SK-N-SH (cell line): ENCODE measurements at regions not wholly inside any gene's neighbourhood (a gene's known extent, or its start where the extent isn't known, plus 50 kb on each side); places are given as distances from the start of the nearest gene placed in this dataset.
"Not testable (repeated sequence)": the region's sequence is repeated elsewhere in the genome, so short reads cannot be mapped to it uniquely, and the experiment has no call there.

Experiments used
- CTCF ChIA-PET: fragments of 300-600, 350-600 bp; formaldehyde crosslinking; extraction: SDS; loops from one replicate; lab custom pipeline; 2021; lab: Yijun Ruan, JAX
- POLR2A ChIA-PET: fragments of 350-600 bp; sonication (Branson Sonifier 250); formaldehyde crosslinking; extraction: SDS; loops from one replicate; lab custom pipeline; 2020; ENCODE audit warnings: antibody characterized with exemption, inconsistent platforms; lab: Yijun Ruan, JAX
- DNase-seq: peaks from one replicate; pipeline ENCODE4 v3.0.0; 2012
- H2AFZ ChIP-seq: fragments of 200-600 bp; sonication (generic); 2 replicates; pipeline ENCODE4 v1.8.1; 2016; ENCODE audit warnings: antibody characterized with exemption, mild to moderate bottlenecking, low read depth
- H3F3A ChIP-seq: fragments of 200-600 bp; sonication (generic); replicated peaks from 2 replicates; pipeline ENCODE3; 2016; ENCODE audit warnings: antibody characterized with exemption, mild to moderate bottlenecking; ENCODE audit not compliant: insufficient read depth
- H3K27ac ChIP-seq, 2 experiments: fragments of 200-500 bp in 1 of 2; fragments of 200-600 bp in 1 of 2; sonication (Bioruptor generic) in 1 of 2; sonication (generic), shearing (Covaris generic) in 1 of 2; 2 replicates each; pipeline versions ENCODE4 v1.5.1 to v1.6.1; 2014 to 2016; ENCODE audit warnings: low read depth in 2 of 2, inconsistent platforms in 1 of 2, low read length in 1 of 2, mild to moderate bottlenecking in 1 of 2, mixed read lengths in 1 of 2
- H3K27me3 ChIP-seq: fragments of 200-600 bp; sonication (generic), shearing (Covaris generic); 2 replicates; pipeline ENCODE4 v1.6.1; 2016; ENCODE audit warnings: mixed run types; ENCODE audit not compliant: insufficient read depth
- H3K36me3 ChIP-seq, 2 experiments: fragments of 200-500 bp in 1 of 2; fragments of 200-600 bp in 1 of 2; sonication (Bioruptor generic) in 1 of 2; sonication (generic) in 1 of 2; replicated peaks in 1 of 2; 2 replicates each; pipeline versions ENCODE3 to v1.5.1; 2014 to 2016; ENCODE audit warnings: low read length in 1 of 2, mild to moderate bottlenecking in 1 of 2; ENCODE audit not compliant: insufficient read depth in 2 of 2, control insufficient read depth in 1 of 2
- H3K4me1 ChIP-seq, 2 experiments: fragments of 200-500 bp in 1 of 2; fragments of 200-600 bp in 1 of 2; sonication (Bioruptor generic) in 1 of 2; sonication (generic), shearing (Covaris generic) in 1 of 2; 2 replicates each; pipeline versions ENCODE4 v1.5.1 to v1.6.1; 2014 to 2016; ENCODE audit warnings: low read depth in 1 of 2, low read length in 1 of 2, mixed run types in 1 of 2; ENCODE audit not compliant: insufficient read depth in 2 of 2, control insufficient read depth in 1 of 2
- H3K4me2 ChIP-seq: fragments of 200-600 bp; sonication (generic), shearing (Covaris generic); 2 replicates; pipeline ENCODE4 v1.6.1; 2017; ENCODE audit warnings: mixed run types
- H3K4me3 ChIP-seq, 2 experiments: fragments of 200-500 bp in 1 of 2; fragments of 200-600 bp in 1 of 2; sonication (Bioruptor generic) in 1 of 2; sonication (generic), shearing (Covaris generic) in 1 of 2; 2 replicates each; pipeline versions ENCODE4 v1.5.1 to v1.8.1; 2014 to 2016; ENCODE audit warnings: low read depth in 2 of 2, inconsistent platforms in 1 of 2, low read length in 1 of 2, mild to moderate bottlenecking in 1 of 2, mixed read lengths in 1 of 2, moderate library complexity in 1 of 2
- H3K79me2 ChIP-seq: fragments of 200-600 bp; sonication (generic); 2 replicates; pipeline ENCODE4 v1.8.1; 2017; ENCODE audit warnings: mild to moderate bottlenecking; ENCODE audit not compliant: insufficient read depth
- H3K9ac ChIP-seq: fragments of 200-600 bp; sonication (generic); 2 replicates; pipeline ENCODE4 v1.6.1; 2017; ENCODE audit warnings: mixed run types
- H3K9me2 ChIP-seq: fragments of 200-600 bp; sonication (generic); 2 replicates; pipeline ENCODE4 v1.6.1; 2017; ENCODE audit warnings: mixed run types
- H3K9me3 ChIP-seq: fragments of 200-600 bp; sonication (generic); 2 replicates; pipeline ENCODE4 v1.6.1; 2017; ENCODE audit warnings: mixed run types, mild to moderate bottlenecking, moderate library complexity
- H4K20me1 ChIP-seq: fragments of 200-600 bp; sonication (generic); 2 replicates; pipeline ENCODE4 v1.6.1; 2017; ENCODE audit warnings: mild to moderate bottlenecking, mixed run types; ENCODE audit not compliant: insufficient read depth
- WGBS: methylation state at CpG from one replicate; pipeline ENCODE4 v1.1.6; 2017; ENCODE audit warnings: low lambda C conversion rate; 5-methylcytosine and 5-hydroxymethylcytosine counted together

DNA sequence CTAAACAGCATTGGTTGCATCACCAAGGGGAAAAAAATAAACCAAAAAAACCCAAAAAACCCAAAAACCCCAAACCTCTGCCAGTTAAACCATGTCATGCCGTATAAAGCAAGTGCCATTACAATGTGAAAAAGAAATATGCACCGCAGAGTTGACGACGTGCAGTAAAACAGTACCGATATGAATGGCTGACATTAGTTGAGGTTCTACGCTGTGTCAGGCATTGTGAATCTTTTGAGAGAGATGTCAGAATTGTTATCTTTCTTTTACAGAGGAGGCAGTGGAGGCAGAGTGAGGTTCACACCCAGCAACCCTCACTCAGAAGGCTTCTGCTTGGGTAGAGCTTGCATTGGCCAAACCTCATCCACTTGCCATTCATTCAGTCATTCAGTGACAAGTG lies 306.5 kb upstream of the PLGLB2 start:
- H3K4me3 ChIP-seq, H3K9ac ChIP-seq, POLR2A ChIA-PET, H3F3A ChIP-seq, H2AFZ ChIP-seq, H3K9me2 ChIP-seq, H3K79me2 ChIP-seq, H3K27me3 ChIP-seq, H4K20me1 ChIP-seq, H3K9me3 ChIP-seq, H3K4me2 ChIP-seq, CTCF ChIA-PET, H3K36me3 ChIP-seq, H3K27ac ChIP-seq, DNase-seq: not testable (repeated sequence)
- H3K4me1 ChIP-seq, result peaks cover 0 to 15% of the 10 kb centered on the region in 2 experiments; a peak in 1 of 4 replicates
- WGBS, result 93% methylated on average over 6 of the region's 6 CpGs

DNA sequence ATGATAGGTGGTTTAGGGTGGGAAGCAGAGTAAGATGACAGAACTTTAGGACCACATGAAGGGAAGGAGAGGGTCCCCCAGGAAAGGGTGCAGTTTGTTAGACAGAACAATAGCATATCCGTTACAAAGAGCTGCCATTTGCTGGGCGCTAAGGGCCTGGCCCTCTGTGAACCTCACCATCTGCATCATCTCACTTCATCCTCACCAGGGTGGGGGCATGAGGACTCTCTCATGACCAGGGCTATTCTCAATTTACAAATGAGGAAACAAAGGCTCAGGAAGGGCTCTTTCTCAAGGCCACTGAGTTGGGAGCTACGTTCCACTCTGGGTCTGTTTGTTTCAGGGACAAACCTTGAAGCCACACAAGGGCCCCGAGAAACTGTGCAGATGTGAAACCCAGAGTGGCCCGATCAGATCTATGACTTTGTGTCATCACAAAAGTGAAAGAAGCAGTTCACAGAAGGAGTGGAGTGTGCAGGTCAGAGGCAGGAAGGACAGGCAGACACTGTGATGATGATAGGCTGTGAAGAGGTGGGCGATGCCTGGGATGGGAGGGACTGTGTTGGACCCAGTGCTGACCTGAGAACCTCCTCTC lies 304.8 kb upstream of the PLGLB2 start:
- H3K79me2 ChIP-seq, H3K9me2 ChIP-seq, POLR2A ChIA-PET, H2AFZ ChIP-seq, H3K27me3 ChIP-seq, H3K4me1 ChIP-seq, H3K36me3 ChIP-seq, H3F3A ChIP-seq, DNase-seq, H3K9ac ChIP-seq, H3K9me3 ChIP-seq, H3K27ac ChIP-seq, H3K4me2 ChIP-seq, CTCF ChIA-PET, H3K4me3 ChIP-seq, H4K20me1 ChIP-seq: not testable (repeated sequence)
- 96% methylated on average over 4 of the region's 6 CpGs for WGBS

DNA sequence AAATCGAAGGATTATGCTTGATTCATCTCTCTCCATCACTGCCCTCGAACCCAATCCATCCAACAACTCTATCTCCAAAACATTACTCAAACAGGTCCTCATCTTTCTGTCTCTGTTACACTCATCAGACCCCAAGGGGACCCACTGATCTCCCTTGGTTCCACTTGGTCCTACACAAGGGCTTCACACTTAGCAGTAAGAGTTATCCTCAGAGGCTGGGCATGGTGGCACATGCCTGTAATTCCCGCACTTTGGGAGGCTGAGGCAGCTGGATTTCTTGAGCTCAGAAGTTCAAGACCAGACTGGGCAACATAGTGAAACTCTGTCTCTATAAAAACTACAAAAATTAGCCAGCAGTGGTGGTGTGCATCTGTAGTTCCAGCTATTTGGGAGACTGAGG lies 302.9 kb upstream of the PLGLB2 start:
- H3K9me2 ChIP-seq, H3K4me1 ChIP-seq, H2AFZ ChIP-seq, H3K36me3 ChIP-seq, H3K4me3 ChIP-seq, H3K9me3 ChIP-seq, H3K79me2 ChIP-seq, H3F3A ChIP-seq, DNase-seq, H3K27me3 ChIP-seq, H3K9ac ChIP-seq, POLR2A ChIA-PET, CTCF ChIA-PET, H4K20me1 ChIP-seq: not testable (repeated sequence)
- 67% methylated on average over 3 of the region's 3 CpGs for WGBS
- Histone ChIP-seq H3K27ac (peak overlapping the region in 1 of 2 experiments; percentile 82; a peak in 2 of 4 replicates), H3K4me2 (peak overlapping the region; percentile 59; the same call in 1 of the 2 replicates)

DNA sequence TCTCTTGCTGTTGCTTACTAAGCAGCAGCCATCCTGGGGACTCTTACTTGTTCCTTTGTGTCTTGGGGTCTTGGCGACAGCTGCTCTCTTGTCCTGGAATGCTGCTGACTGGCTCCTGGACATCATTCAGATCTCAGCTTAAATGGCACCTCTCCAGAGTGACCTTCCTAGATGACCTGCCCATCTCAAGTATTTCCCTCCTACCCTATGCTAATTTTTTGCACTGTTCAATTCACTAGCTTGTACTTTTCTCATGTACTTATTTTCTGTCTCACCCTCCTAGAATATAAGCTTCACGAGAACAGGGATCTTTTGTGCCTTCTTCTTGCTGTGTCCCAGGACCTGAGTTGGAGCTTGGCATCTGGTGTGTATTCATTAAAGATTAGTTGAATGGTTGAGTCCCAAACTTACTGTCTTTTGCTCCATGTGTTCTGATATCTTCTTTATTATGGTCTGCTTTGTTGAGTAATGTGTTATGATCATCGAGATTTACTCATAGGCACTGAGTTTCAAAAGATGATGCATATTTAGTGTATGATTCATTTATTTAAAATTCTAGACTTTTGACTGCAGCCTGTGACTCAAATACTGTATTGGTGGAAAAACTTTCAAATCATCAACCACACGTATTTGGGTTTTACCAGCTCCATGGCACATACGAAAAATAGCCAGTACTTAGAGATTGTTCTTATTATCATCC lies 302.1 kb upstream of the PLGLB2 start:
- H3K4me1 ChIP-seq, POLR2A ChIA-PET, CTCF ChIA-PET, H4K20me1 ChIP-seq, H3K9me2 ChIP-seq, H3K79me2 ChIP-seq, DNase-seq, H3F3A ChIP-seq, H3K4me3 ChIP-seq, H3K9me3 ChIP-seq, H3K27me3 ChIP-seq, H2AFZ ChIP-seq, H3K36me3 ChIP-seq, H3K9ac ChIP-seq: not testable (repeated sequence)
- H3K4me2 ChIP-seq, result peak overlapping the region; percentile 59; the same call in 1 of the 2 replicates
- 13% methylated on average over 2 of the region's 5 CpGs for WGBS
- peak overlapping the region in 1 of 2 experiments; percentile 82; a peak in 2 of 4 replicates for H3K27ac ChIP-seq

DNA sequence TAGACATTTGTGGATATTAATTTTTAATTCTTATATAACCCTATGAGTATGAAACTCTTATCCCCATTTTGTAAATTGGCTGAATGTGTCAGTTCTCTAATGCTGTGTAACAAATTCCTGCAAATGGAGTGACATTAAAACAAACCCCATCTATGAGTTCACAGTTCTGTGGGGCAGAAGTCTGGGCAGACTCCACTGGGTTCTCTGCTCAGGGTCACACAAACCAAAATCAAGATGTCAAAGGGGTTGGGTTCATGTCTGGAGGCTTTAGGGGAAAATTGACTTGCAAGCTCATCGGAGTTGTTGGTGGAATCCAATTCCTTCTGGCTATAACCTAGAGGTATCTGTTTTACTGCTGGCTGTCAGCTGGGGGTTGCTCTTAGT lies 301.6 kb upstream of the PLGLB2 start:
- POLR2A ChIA-PET, H3K9me3 ChIP-seq, H3F3A ChIP-seq, H2AFZ ChIP-seq, H3K4me2 ChIP-seq, H3K4me3 ChIP-seq, H4K20me1 ChIP-seq, DNase-seq, CTCF ChIA-PET, H3K79me2 ChIP-seq, H3K9ac ChIP-seq, H3K9me2 ChIP-seq, H3K4me1 ChIP-seq, H3K36me3 ChIP-seq, H3K27me3 ChIP-seq: not testable (repeated sequence)
- H3K27ac ChIP-seq, result peak overlapping the region in 1 of 2 experiments; percentile 82; a peak in 2 of 4 replicates
- no CpG with 5 or more reads among the region's 1 CpG for WGBS
